ENCODE measurements at regions not wholly inside any gene's neighbourhood (a gene's known extent, or its start where the extent isn't known, plus 50 kb on each side); places are given as distances from the start of the nearest gene placed in this dataset.

DNA sequence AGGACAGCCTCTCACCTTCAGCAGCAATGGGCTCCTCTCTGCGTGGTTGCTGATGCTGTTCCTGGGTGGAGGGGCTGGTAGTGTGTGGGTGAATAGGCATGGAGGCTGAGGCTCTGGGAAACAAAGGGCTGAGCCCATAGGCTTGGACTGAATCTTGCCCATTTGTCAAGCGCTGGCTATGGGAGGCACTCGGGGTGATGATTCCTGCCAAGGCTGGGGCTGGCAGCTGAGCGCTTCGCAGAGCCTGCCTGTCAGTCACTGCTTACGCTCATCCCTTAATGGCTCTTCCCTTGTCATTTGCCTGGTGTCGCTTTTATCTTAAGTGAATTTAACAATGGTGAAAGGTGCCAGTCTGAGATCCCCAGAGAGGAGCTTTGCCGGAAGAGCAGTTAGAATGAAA, 353.3 kb downstream of the PBX1 start:
- TF ChIP-seq, protein P1, sequence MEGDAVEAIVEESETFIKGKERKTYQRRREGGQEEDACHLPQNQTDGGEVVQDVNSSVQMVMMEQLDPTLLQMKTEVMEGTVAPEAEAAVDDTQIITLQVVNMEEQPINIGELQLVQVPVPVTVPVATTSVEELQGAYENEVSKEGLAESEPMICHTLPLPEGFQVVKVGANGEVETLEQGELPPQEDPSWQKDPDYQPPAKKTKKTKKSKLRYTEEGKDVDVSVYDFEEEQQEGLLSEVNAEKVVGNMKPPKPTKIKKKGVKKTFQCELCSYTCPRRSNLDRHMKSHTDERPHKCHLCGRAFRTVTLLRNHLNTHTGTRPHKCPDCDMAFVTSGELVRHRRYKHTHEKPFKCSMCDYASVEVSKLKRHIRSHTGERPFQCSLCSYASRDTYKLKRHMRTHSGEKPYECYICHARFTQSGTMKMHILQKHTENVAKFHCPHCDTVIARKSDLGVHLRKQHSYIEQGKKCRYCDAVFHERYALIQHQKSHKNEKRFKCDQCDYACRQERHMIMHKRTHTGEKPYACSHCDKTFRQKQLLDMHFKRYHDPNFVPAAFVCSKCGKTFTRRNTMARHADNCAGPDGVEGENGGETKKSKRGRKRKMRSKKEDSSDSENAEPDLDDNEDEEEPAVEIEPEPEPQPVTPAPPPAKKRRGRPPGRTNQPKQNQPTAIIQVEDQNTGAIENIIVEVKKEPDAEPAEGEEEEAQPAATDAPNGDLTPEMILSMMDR (IDR thresholded peaks at IDR 0.05; ENCODE audit: low read depth, low read length): no peak
- H3K4me3 ChIP-seq (ENCODE audit: low read depth, low read length): no peak overlapping the region

DNA sequence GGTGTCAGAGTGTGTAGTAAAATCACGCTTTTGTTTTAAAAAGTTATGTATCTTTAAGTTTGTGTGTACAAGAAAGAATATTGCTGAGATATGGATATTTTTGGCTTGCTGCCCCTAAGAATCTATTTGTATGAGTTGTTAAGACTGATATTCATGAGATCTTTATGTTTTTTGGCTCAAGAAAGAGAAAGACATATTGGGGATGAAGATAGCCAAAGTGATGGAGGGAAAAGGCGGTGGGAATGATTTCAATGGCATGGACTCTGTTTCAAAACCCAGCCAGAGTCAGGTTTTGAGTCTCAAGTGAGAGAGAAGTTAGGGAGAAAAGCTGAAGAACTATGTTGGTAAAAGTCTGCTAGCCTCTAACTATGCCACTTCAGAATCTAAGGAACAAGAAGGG, 351.7 kb downstream of the PBX1 start:
- TF ChIP-seq, protein P1 (IDR thresholded peaks at IDR 0.05; ENCODE audit: low read depth, low read length): no peak
- H3K4me3 ChIP-seq (ENCODE audit: low read depth, low read length): no peak overlapping the region

DNA sequence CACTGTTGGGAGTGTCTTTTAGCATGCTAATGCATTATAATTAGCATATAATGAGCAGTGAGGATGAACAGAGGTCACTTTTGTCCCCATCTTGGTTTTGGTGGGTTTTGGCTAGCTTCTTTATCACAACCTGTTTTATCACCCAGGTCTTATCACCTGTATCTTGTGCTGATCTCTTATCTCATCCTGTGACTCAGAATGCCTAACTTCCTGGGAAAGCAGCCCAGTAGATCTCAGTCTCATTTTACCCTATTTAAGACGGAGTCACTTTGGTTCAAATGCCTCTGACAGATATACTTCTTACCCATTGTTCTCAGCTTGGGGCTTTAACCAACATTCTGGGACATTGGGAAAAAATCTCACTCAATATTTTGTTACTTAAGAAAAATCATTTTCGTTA, 348.7 kb downstream of the PBX1 start:
- H3K4me3 ChIP-seq (ENCODE audit: low read depth, low read length): no peak overlapping the region

DNA sequence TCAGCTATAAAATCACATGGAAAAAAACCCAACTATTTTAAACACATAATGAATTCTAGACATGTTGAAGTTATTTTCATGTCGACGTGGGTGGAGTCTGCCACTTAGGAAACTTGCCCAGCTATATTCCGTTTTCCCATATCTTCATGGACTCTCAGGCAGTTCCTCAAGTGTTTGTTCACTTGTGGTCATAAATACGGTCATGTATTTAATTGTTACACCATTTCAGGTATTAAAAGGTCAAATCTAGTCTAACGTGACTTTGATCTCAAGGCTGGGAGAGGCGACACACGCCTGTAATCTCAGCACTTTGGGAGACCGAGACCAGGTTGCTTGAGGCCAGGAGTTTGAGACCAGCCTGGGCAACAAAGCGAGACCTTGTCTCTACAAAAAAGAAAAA, 346.9 kb downstream of the PBX1 start:
- TF ChIP-seq, protein P1 (IDR thresholded peaks at IDR 0.05; ENCODE audit: low read depth, low read length): no peak
- no peak overlapping the region for H3K4me3 ChIP-seq (ENCODE audit: low read depth, low read length)

More for the DNA sequence above, 348.7 kb downstream of the PBX1 start:
- TF ChIP-seq, protein P1 (IDR thresholded peaks at IDR 0.05; ENCODE audit: low read depth, low read length): no peak

DNA sequence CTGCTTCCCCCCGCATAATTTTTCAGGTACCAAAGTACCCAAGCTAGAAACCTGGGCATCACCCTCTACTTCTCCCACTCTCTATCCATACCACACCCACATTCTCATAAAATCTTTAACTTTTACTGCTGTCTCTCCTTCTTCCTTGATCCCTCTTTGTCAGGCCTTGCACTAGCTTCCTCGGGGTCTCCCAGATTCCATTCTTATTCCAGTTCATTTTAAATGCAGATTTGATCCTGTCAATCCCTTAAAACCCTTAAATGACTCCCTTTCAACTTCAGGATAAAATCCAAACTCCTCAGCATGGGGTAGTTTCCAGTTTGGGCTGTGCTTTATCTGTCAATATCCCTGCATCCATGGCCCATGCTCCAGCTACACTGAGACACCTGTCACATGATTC, 343.5 kb downstream of the PBX1 start:
- no peak overlapping the region for H3K4me3 ChIP-seq (ENCODE audit: low read depth, low read length)
- TF ChIP-seq, protein P1 (IDR thresholded peaks at IDR 0.05; ENCODE audit: low read depth, low read length): no peak

Measured in WI38 (cell line).